Endothelial cell of umbilical vein (primary cell): ENCODE measurements at regions not wholly inside any gene's neighbourhood (a gene's known extent, or its start where the extent isn't known, plus 50 kb on each side); places are given as distances from the start of the nearest gene placed in this dataset.

Experiments used
- BruUV-seq: library from RNA; stranded (reverse); fragments of 400-500 nt; replicated peaks from 2 replicates; lab custom pipeline; 2021; lab: Mats Ljungman, UMichigan
- CTCF ChIA-PET: fragments of 300-600, 350-600 bp; sonication (Branson Sonifier 250); formaldehyde crosslinking; loops from one replicate; lab custom pipeline; 2021; ENCODE audit warnings: antibody characterized with exemption, inconsistent platforms; lab: Charles Lee
- POLR2A ChIA-PET: fragments of 300-600, 350-600 bp; sonication (Branson Sonifier 250); formaldehyde crosslinking; loops from one replicate; lab custom pipeline; 2021; ENCODE audit warnings: antibody characterized with exemption, inconsistent platforms; lab: Charles Lee
- DNase-seq: peaks from one replicate; pipeline ENCODE4 v3.0.0-alpha.2; 2011; ENCODE audit warnings: low read depth, low spot score
- FAIRE-seq: peaks from 2 replicates; lab custom pipeline; 2011; peaks lifted over from hg19 to GRCh38; lab: Jason Lieb, UNC
- H2AFZ ChIP-seq: 2 replicates; pipeline ENCODE4 v1.6.0; 2012; ENCODE audit warnings: low read depth, low read length, control low read depth, inconsistent platforms
- H3K27ac ChIP-seq: 2 replicates; pipeline ENCODE4 v1.5.1; 2011; ENCODE audit warnings: low read depth, mild to moderate bottlenecking, control low read depth, low read length, moderate library complexity; ENCODE audit not compliant: insufficient read depth
- H3K27me3 ChIP-seq, 2 experiments: 2 replicates each; pipeline versions ENCODE4 v1.6.0 to v1.6.1; 2011; ENCODE audit warnings: low read length in 2 of 2, mixed read lengths in 1 of 2; ENCODE audit not compliant: control insufficient read depth in 2 of 2, insufficient read depth in 2 of 2
- H3K36me3 ChIP-seq, 2 experiments: 2 replicates in 1 of 2; 3 replicates in 1 of 2; pipeline ENCODE4 v1.5.1; 2011; ENCODE audit warnings: low read length in 2 of 2, mild to moderate bottlenecking in 1 of 2, moderate library complexity in 1 of 2; ENCODE audit not compliant: control insufficient read depth in 2 of 2, insufficient read depth in 2 of 2; ENCODE audit errors: extremely low read depth in 1 of 2
- H3K4me1 ChIP-seq: 3 replicates; pipeline ENCODE4 v1.5.1; 2011; ENCODE audit warnings: mild to moderate bottlenecking, low read length; ENCODE audit not compliant: control insufficient read depth, insufficient read depth; ENCODE audit errors: extremely low read depth
- H3K4me2 ChIP-seq: 2 replicates; pipeline ENCODE4 v1.6.1; 2011; ENCODE audit warnings: low read length, control low read depth, mixed read lengths; ENCODE audit not compliant: insufficient read depth
- H3K4me3 ChIP-seq, 3 experiments: fragments of 200-600 bp in 1 of 3; sonication (generic), shearing (Covaris generic) in 1 of 3; replicated peaks in 1 of 3; 2 replicates each; pipeline ENCODE4 v1.5.1; 2011 to 2016; ENCODE audit warnings: control low read depth in 3 of 3, low read length in 3 of 3, mild to moderate bottlenecking in 2 of 3, inconsistent platforms in 1 of 3, low read depth in 1 of 3, moderate library complexity in 1 of 3; ENCODE audit not compliant: insufficient read depth in 1 of 3
- H3K79me2 ChIP-seq: 2 replicates; pipeline ENCODE4 v1.6.0; 2012; ENCODE audit warnings: low read length, inconsistent platforms; ENCODE audit not compliant: control insufficient read depth, insufficient read depth
- H3K9ac ChIP-seq: replicated peaks from 2 replicates; pipeline ENCODE3; 2011; ENCODE audit warnings: low read length, control low read depth; ENCODE audit not compliant: insufficient read depth; ENCODE audit errors: extremely low read depth
- H3K9me1 ChIP-seq: replicated peaks from 3 replicates; pipeline ENCODE4 v1.6.0; 2011; ENCODE audit warnings: mild to moderate bottlenecking, low read length; ENCODE audit not compliant: control insufficient read depth, insufficient read depth; ENCODE audit errors: extremely low read depth
- H3K9me3 ChIP-seq: replicated peaks from 2 replicates; pipeline ENCODE4 v1.5.1; 2012; ENCODE audit warnings: low read length, inconsistent platforms; ENCODE audit not compliant: control insufficient read depth, insufficient read depth
- H4K20me1 ChIP-seq: replicated peaks from 2 replicates; pipeline ENCODE3; 2011; ENCODE audit warnings: mild to moderate bottlenecking, low read length; ENCODE audit not compliant: control insufficient read depth, insufficient read depth; ENCODE audit errors: extremely low read depth
- EZH2 ChIP-seq: IDR thresholded peaks from 2 replicates; pipeline ENCODE4 v1.6.1; 2012; ENCODE audit warnings: borderline replicate concordance, low read depth, mild to moderate bottlenecking, moderate library complexity, low read length, inconsistent platforms; ENCODE audit not compliant: severe bottlenecking
- FOS ChIP-seq: IDR thresholded peaks from 2 replicates; pipeline ENCODE4 v1.6.1; 2011; ENCODE audit warnings: mild to moderate bottlenecking, low read length, moderate library complexity, borderline replicate concordance; ENCODE audit not compliant: insufficient read depth
- GATA2 ChIP-seq: IDR thresholded peaks from 2 replicates; pipeline ENCODE4 v1.7.0; 2011; ENCODE audit warnings: low read depth, mild to moderate bottlenecking, moderate library complexity, mixed read lengths, low read length; ENCODE audit not compliant: insufficient read length, insufficient read depth
- JUN ChIP-seq: IDR thresholded peaks from 2 replicates; pipeline ENCODE4 v1.6.1; 2011; ENCODE audit warnings: borderline replicate concordance, low read depth; ENCODE audit not compliant: insufficient read length, insufficient read depth
- MYC ChIP-seq: IDR thresholded peaks from one replicate; pipeline ENCODE4 v1.6.1; 2011; ENCODE audit warnings: mild to moderate bottlenecking, low read depth, low read length
- POLR2A ChIP-seq: IDR thresholded peaks from 2 replicates; pipeline ENCODE4 v1.6.1; 2012; ENCODE audit warnings: low read depth, mild to moderate bottlenecking, control low read depth, low read length
- POLR2AphosphoS5 ChIP-seq: IDR thresholded peaks from 2 replicates; pipeline ENCODE4 v1.6.1; 2012; ENCODE audit warnings: low read depth, mild to moderate bottlenecking, control low read depth, low read length, moderate library complexity; ENCODE audit not compliant: insufficient read depth
- dilution Hi-C: fragments of 300-500 bp; cut with MboI; formaldehyde crosslinking; loops from one replicate; pipeline ENCODE4 v1.15.0; 2019; ENCODE audit warnings: low sequenced_read_pairs; ENCODE audit not compliant: extremely low pct_ligation_motif_present
- intact Hi-C: fragments of 100-400 bp; cut with micrococcal nuclease; formaldehyde crosslinking; loops from one replicate; pipeline ENCODE4 v1.10.0; 2022
- TF ChIP-seq, protein P1 (sequence below), 2 donors: IDR thresholded peaks; 1 replicate in 1 of 2; 2 replicates in 1 of 2; pipeline ENCODE4 v1.5.1; 2011; ENCODE audit warnings: low read length in 2 of 2, mild to moderate bottlenecking in 2 of 2, moderate library complexity in 2 of 2, control low read depth in 1 of 2, inconsistent platforms in 1 of 2, low read depth in 1 of 2; ENCODE audit not compliant: insufficient read depth in 1 of 2; ENCODE audit errors: extremely low read depth in 1 of 2
- TF ChIP-seq, protein P2 (sequence below): IDR thresholded peaks from 2 replicates; pipeline ENCODE4 v1.6.1; 2011; ENCODE audit not compliant: insufficient read depth, insufficient read length

DNA sequence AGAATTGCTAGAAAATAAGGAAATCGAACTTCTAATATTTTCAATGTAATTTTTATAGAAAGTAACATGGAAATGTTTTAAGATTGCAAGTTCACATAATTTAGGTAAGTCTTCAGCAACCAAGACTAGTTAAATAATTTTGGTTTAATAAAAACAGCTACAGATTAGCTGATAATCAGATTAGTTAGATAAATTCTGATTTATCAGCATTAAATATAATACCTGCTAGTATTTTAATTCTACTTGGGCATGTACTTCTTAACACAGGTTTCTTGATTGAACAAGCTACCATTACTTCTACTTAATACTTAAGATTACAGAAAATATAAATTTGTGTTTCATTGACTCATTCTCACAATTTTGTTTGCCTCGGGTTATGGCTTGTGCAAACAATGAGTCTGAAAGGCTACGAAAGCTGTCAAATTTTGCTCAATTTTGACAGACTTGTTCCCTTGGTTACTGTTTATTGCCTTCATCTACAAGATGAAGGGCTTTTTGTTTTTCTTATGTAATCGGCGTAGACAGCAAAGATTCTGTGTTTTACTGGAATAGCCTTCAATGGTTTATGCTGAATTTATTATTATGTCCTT is 116.1 kb upstream of the NUDT4 start:
- Histone ChIP-seq H3K27me3 (no peaks in the 10 kb centered on the region), H2AFZ (no peak overlapping the region), H3K9me3 (no peaks in the 10 kb centered on the region), H3K79me2 (no peaks in the 10 kb centered on the region), H3K9ac (no peak overlapping the region), H3K4me1 (no peaks in the 10 kb centered on the region), H3K9me1 (no peaks in the 10 kb centered on the region), H3K4me3 (no peak overlapping the region), H3K36me3 (no peaks in the 10 kb centered on the region), H3K4me2 (no peak overlapping the region), H4K20me1 (no peaks in the 10 kb centered on the region), H3K27ac (no peak overlapping the region)
- TF ChIP-seq FOS, result no peak
- TF ChIP-seq MYC, result no peak
- no peak for TF ChIP-seq POLR2A
- no peak for TF ChIP-seq EZH2
- TF ChIP-seq POLR2AphosphoS5, result no peak
- TF ChIP-seq, protein P1, sequence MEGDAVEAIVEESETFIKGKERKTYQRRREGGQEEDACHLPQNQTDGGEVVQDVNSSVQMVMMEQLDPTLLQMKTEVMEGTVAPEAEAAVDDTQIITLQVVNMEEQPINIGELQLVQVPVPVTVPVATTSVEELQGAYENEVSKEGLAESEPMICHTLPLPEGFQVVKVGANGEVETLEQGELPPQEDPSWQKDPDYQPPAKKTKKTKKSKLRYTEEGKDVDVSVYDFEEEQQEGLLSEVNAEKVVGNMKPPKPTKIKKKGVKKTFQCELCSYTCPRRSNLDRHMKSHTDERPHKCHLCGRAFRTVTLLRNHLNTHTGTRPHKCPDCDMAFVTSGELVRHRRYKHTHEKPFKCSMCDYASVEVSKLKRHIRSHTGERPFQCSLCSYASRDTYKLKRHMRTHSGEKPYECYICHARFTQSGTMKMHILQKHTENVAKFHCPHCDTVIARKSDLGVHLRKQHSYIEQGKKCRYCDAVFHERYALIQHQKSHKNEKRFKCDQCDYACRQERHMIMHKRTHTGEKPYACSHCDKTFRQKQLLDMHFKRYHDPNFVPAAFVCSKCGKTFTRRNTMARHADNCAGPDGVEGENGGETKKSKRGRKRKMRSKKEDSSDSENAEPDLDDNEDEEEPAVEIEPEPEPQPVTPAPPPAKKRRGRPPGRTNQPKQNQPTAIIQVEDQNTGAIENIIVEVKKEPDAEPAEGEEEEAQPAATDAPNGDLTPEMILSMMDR (IDR thresholded peaks at IDR 0.05; ENCODE audit: extremely low read depth in 1 of 2, insufficient read depth in 1 of 2, low read depth in 1 of 2, low read length in 2 of 2), result no peak
- no peak for TF ChIP-seq GATA2
- TF ChIP-seq, protein P2, sequence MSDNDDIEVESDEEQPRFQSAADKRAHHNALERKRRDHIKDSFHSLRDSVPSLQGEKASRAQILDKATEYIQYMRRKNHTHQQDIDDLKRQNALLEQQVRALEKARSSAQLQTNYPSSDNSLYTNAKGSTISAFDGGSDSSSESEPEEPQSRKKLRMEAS, result no peak
- no peak for TF ChIP-seq JUN
- ChIA-PET CTCF (interaction anchor here (1.0 to 1.3 kb wide), 3 partner anchors 8 to 274 kb away, joined by 3 to 5 read pairs (median 5); no protein-coding TSS in a partner anchor), POLR2A (no interaction called here)
- intact Hi-C loops (no loop called here), dilution Hi-C loops (no loop called here)
- BruUV-seq, result no TSS peak
- no peak for FAIRE-seq
- no peak for DNase-seq
